IMR-90 (cell line): ENCODE measurements at regions not wholly inside any gene's neighbourhood (a gene's known extent, or its start where the extent isn't known, plus 50 kb on each side); places are given as distances from the start of the nearest gene placed in this dataset.

Experiments used
- BHLHE40 ChIP-seq: fragments of 150-350 bp; IDR thresholded peaks from 2 replicates; pipeline ENCODE4 v1.6.1; 2016; ENCODE audit warnings: mild to moderate bottlenecking, low read depth, low read length
- CEBPB ChIP-seq: IDR thresholded peaks from 2 replicates; pipeline ENCODE4 v1.6.1; 2012; ENCODE audit warnings: low read depth, low read length, improper control_type of control experiment
- CHD1 ChIP-seq: IDR thresholded peaks from 2 replicates; pipeline ENCODE4 v1.6.1; 2012; ENCODE audit warnings: low read depth, low read length, improper control_type of control experiment
- FOS ChIP-seq: fragments of 150-350 bp; IDR thresholded peaks from 2 replicates; pipeline ENCODE4 v1.6.1; 2016; ENCODE audit warnings: low read depth, low read length
- MAFK ChIP-seq: IDR thresholded peaks from 2 replicates; pipeline ENCODE4 v1.6.1; 2012; ENCODE audit warnings: low read depth, low read length, improper control_type of control experiment
- MXI1 ChIP-seq: IDR thresholded peaks from 2 replicates; pipeline ENCODE4 v1.6.1; 2012; ENCODE audit warnings: low read depth, mild to moderate bottlenecking, low read length, moderate library complexity, borderline replicate concordance
- POLR2A ChIP-seq: IDR thresholded peaks from 2 replicates; pipeline ENCODE4 v1.6.1; 2012; ENCODE audit warnings: mild to moderate bottlenecking, low read depth, low read length
- RAD21 ChIP-seq: IDR thresholded peaks from 2 replicates; pipeline ENCODE4 v1.6.1; 2012; ENCODE audit warnings: low read length, improper control_type of control experiment
- RCOR1 ChIP-seq: IDR thresholded peaks from 2 replicates; pipeline ENCODE4 v1.6.1; 2012; ENCODE audit warnings: mild to moderate bottlenecking, low read length, improper control_type of control experiment; ENCODE audit not compliant: insufficient replicate concordance
- RFX5 ChIP-seq: IDR thresholded peaks from 2 replicates; pipeline ENCODE4 v1.8.0; 2012; ENCODE audit warnings: low read depth, mild to moderate bottlenecking, low read length, moderate library complexity
- SMC3 ChIP-seq: fragments of 150-350 bp; IDR thresholded peaks from 2 replicates; pipeline ENCODE4 v1.6.1; 2016; ENCODE audit warnings: low read depth, mild to moderate bottlenecking, antibody characterized with exemption, low read length, moderate library complexity
- TF ChIP-seq, protein P1 (sequence below): conservative IDR thresholded peaks from 2 replicates; pipeline ENCODE4 v1.5.1; 2012; ENCODE audit warnings: mild to moderate bottlenecking, low read depth, low read length, improper control_type of control experiment
- TF ChIP-seq, protein P2 (sequence below): fragments of 150-350 bp; IDR thresholded peaks from 2 replicates; pipeline ENCODE4 v1.6.1; 2017; ENCODE audit warnings: mild to moderate bottlenecking, antibody characterized with exemption, low read length, low read depth
- TF ChIP-seq, protein P3 (sequence below): fragments of 150-350 bp; IDR thresholded peaks from 2 replicates; pipeline ENCODE4 v1.6.1; 2016; ENCODE audit warnings: low read depth, mild to moderate bottlenecking, low read length, moderate library complexity, borderline replicate concordance

DNA sequence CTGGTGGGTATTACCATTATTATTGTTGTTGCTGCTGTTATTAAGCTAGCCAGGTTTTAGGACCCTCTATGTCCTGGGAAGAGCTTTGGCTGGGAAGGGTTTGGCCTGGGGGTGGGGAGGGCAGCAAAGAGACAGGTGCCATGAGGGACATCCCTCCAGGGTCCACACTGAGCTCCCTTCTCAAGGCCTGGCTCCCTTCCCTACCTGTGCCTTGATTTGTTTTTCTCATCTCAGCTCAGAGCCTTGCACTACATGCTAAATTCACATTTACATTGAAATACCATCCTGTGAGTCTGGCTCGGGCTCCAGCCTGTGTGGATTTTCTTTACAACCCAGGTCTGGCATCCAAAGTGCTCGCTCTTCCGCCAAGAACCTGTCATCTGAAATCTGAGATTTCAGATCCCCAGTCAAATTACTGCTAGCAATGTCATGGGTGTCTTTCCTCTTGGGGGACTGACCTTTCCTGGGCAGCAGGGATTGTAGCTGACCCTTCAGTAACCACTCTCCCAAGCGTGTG, 536.3 kb downstream of the PTPRU start:
- TF ChIP-seq CEBPB (no peak), RAD21 (no peak), FOS (no peak), RFX5 (no peak), BHLHE40 (no peak), MAFK (no peak), POLR2A (no peak), SMC3 (no peak), MXI1 (no peak), RCOR1 (no peak), CHD1 (no peak)
- TF ChIP-seq, protein P1, sequence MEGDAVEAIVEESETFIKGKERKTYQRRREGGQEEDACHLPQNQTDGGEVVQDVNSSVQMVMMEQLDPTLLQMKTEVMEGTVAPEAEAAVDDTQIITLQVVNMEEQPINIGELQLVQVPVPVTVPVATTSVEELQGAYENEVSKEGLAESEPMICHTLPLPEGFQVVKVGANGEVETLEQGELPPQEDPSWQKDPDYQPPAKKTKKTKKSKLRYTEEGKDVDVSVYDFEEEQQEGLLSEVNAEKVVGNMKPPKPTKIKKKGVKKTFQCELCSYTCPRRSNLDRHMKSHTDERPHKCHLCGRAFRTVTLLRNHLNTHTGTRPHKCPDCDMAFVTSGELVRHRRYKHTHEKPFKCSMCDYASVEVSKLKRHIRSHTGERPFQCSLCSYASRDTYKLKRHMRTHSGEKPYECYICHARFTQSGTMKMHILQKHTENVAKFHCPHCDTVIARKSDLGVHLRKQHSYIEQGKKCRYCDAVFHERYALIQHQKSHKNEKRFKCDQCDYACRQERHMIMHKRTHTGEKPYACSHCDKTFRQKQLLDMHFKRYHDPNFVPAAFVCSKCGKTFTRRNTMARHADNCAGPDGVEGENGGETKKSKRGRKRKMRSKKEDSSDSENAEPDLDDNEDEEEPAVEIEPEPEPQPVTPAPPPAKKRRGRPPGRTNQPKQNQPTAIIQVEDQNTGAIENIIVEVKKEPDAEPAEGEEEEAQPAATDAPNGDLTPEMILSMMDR: no peak
- TF ChIP-seq, protein P2, sequence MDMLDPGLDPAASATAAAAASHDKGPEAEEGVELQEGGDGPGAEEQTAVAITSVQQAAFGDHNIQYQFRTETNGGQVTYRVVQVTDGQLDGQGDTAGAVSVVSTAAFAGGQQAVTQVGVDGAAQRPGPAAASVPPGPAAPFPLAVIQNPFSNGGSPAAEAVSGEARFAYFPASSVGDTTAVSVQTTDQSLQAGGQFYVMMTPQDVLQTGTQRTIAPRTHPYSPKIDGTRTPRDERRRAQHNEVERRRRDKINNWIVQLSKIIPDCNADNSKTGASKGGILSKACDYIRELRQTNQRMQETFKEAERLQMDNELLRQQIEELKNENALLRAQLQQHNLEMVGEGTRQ: no peak
- TF ChIP-seq, protein P3, sequence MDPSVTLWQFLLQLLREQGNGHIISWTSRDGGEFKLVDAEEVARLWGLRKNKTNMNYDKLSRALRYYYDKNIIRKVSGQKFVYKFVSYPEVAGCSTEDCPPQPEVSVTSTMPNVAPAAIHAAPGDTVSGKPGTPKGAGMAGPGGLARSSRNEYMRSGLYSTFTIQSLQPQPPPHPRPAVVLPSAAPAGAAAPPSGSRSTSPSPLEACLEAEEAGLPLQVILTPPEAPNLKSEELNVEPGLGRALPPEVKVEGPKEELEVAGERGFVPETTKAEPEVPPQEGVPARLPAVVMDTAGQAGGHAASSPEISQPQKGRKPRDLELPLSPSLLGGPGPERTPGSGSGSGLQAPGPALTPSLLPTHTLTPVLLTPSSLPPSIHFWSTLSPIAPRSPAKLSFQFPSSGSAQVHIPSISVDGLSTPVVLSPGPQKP: no peak
